Vagina (tissue), 2 donors: ENCODE measurements at regions not wholly inside any gene's neighbourhood (a gene's known extent, or its start where the extent isn't known, plus 50 kb on each side); places are given as distances from the start of the nearest gene placed in this dataset.

Source experiments
- CTCF ChIP-seq, 3 experiments: fragments of 450-650 bp in 2 of 3; fragments of 200-600 bp in 1 of 3; sonication (generic) in 1 of 3; IDR thresholded peaks; one replicate each; pipeline ENCODE4 v1.5.1; 2017 to 2019; ENCODE audit warnings: antibody characterized with exemption in 3 of 3, mild to moderate bottlenecking in 2 of 3, moderate library complexity in 2 of 3
- POLR2A ChIP-seq, 2 donors: fragments of 450-650 bp; IDR thresholded peaks; one replicate each; pipeline ENCODE4 v1.6.1; 2017; ENCODE audit warnings: antibody characterized with exemption in 2 of 2, mild to moderate bottlenecking in 2 of 2, moderate library complexity in 2 of 2
- POLR2AphosphoS5 ChIP-seq, 2 donors: sonication (generic); formaldehyde crosslinking; IDR thresholded peaks; one replicate each; pipeline ENCODE4 v1.9.0; 2017; ENCODE audit warnings: antibody characterized with exemption in 2 of 2, mild to moderate bottlenecking in 2 of 2, low read depth in 1 of 2; ENCODE audit not compliant: insufficient read depth in 1 of 2

GRCh38 chr13:61779456-61779855 lies 363.8 kb upstream of the PCDH20 start:
- TF ChIP-seq CTCF (IDR thresholded peaks at IDR 0.05) = no peak
- TF ChIP-seq POLR2AphosphoS5 (IDR thresholded peaks at IDR 0.05; ENCODE audit: insufficient read depth in 1 of 2, low read depth in 1 of 2) = no peak
- TF ChIP-seq POLR2A (IDR thresholded peaks at IDR 0.05) = no peak
